NCI-H1048 (cell line): ENCODE measurements at regions not wholly inside any gene's neighbourhood (a gene's known extent, or its start where the extent isn't known, plus 50 kb on each side); places are given as distances from the start of the nearest gene placed in this dataset.

Experiments used
- DNase-seq: peaks from one replicate; lab custom pipeline; 2025; lab: John Stamatoyannopoulos, UW

DNA sequence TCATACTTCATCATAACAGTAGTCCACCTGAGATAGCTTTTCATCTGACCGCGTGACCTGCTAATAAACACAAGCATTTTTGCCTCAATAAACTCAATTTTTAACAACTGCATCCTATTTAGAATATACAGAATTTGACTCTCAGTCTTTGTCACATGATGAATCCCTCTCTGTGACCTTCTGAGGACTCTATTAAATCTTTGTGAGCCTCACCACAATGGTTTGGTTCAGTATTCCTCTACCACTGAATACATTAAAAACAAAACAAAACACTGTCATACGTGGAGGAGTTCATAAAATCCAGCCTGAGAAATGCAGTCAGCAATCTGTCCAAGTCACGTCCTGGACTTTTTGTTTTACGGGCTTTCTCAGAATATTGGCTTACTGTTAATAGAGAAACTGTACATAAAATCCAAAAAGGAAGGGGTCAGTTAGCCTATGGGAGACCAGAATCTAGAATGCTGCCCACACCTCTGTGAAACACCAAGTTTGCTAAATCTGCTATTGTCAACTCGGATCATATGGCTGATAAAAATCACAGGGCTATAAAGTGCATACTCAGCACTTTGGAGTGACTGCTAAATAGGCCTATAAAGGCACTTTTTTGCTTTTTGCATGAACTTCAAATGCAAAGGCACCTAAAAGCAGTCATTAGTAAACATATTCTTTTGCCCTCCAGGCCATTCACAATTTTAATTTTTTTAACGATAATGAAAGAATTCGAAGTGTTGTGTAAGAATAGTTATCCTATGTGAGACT lies 190.3 kb upstream of the HDDC2 start:
- DNase-seq: no peak

GRCh38 chr6:125498606-125499005 lies 196.8 kb upstream of the HDDC2 start:
- DNase-seq: no peak

DNA sequence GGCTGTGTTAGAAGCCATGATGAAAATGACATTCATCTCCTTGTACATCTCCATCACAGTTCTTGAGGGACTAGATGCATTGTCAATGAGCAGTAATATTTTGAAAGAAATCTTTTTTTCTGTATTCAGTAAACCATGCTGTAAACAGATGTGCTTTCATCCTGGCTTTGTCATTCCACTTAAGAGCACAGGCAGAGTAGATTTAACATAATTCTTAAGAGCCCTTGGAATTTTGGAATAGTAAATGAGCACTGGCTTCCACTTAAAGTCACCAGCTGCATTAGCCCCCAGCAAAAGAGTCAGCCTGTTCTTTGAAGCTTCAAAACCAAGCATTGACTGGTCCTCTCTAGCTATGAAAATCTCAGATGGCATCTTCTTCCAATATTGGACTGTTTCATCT lies 197.8 kb upstream of the HDDC2 start:
- DNase-seq: no peak

DNA sequence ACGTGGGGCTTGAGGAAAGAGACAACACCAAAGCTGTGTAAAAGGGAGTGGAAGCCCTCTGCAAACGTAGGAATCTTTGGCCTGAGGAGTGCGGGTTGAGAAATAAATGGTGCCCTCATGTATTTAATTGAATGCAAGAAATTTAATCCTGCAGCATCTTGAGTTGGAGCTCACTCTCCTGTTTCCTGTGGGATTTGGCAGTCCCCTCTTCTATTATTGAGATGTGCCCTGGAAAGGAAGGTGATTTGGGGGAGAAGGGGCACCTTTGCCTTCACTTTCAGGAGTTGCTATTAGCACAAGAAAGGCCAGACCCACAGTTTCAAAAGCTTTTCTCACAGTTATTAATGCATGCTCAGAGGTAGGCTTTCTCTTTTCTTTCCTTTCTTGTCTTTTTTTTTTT lies 201.4 kb upstream of the HDDC2 start:
- DNase-seq: no peak

DNA sequence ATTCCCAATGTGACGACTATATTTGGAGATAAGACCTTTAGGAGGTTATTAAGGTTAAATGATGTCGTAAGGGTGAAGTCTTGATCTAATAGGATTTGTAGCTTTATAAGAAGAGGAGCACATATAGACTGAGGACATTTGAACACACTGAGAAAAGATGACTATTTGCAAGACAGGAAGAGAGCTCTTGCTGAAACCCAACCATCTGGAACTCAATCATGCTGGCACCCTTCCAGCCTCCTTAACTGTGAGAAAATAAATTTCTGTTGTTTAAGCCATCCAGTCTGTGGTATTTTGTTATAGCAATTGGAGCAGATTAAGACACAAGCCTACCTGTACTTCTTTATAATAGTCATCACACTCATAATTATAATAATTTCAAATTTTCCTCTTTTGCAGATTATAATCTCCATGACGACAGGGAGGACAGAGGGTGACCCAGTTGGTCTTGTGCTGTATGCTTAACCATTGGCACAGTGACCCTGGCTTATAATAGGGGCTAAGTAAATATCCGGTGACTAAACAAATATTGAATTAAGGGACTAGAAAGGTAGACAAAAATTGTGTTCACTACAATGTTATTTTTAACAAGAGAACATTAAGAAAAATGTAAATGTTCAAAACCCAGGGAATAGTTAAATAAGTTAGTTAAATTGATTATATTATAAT lies 206.4 kb upstream of the HDDC2 start:
- DNase-seq: no peak

DNA sequence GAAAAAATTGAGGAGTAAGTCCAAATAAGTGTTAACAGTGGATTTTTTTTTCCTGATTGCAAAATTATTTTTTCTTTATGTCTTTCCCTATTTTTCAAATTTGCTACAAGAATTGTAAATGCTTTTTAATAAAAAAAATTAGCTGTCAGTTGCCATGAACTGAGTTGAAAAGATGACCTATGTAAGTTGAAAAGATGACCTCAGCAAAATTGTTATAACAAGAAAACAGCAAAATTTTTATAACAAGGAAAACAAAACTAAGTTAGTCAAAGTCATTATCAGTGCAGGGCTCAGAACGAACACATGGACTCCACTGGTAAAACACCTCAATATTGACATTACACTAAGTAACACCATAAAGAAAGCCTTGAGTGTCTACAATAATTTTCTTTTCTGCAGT lies 207.0 kb upstream of the HDDC2 start:
- DNase-seq: no peak

GRCh38 chr6:125509477-125509876 lies 207.7 kb upstream of the HDDC2 start:
- no peak for DNase-seq

GRCh38 chr6:125510405-125510804 lies 208.6 kb upstream of the HDDC2 start:
- no peak for DNase-seq

DNA sequence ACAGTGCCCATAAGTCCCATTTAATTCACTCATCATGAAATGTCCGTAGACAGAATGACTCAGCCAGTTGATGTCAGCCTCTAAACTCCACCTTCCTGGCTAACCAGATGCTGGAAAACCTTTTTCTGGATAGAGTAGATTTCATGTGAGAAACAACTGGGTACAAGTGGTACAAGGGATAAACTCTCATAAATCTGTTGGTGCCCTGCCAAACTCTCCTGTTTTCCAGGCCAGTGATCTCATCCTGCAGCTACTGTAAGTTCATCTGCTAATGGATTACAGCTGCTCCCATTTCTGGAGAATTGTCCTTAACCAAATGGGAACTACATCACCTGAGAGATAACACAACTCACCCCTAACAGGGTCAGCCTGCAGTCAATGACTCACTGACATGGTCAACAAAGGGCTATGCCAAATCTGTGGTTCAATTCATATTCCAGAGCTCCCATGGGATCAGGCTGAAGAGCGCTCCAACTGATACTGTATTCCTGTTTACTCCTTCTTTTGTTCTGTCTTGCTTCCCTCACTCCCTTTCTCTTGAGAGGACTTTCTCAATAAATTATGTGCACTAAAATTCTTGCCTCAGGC lies 210.1 kb upstream of the HDDC2 start:
- no peak for DNase-seq

- DNase-seq: no peak
Measured at GRCh38 chr6:125512621-125513020, 210.9 kb upstream of the HDDC2 start.

- DNase-seq: no peak
Measured at GRCh38 chr6:125513978-125514377, 212.2 kb upstream of the HDDC2 start.

DNA sequence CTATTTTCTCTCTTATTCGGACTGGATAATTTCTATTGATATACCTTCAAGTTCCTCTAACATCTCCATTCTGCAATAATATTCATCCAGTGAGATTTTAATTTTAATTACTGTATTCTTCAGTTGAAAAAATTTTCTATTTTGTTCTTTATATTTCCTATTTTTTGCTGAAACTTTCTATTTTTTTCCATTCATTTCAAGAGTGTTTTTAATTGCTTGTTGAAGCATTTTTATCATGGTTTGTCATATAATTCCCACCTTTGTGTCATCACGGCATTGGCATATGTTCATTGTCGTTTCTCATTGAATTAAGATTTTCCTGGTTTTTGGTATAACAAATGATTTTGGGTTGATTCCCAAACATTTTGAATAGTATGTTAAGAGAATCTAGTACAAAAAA lies 214.9 kb upstream of the HDDC2 start:
- no peak for DNase-seq

GRCh38 chr6:125519367-125519766 lies 217.6 kb upstream of the HDDC2 start:
- no peak for DNase-seq

DNA sequence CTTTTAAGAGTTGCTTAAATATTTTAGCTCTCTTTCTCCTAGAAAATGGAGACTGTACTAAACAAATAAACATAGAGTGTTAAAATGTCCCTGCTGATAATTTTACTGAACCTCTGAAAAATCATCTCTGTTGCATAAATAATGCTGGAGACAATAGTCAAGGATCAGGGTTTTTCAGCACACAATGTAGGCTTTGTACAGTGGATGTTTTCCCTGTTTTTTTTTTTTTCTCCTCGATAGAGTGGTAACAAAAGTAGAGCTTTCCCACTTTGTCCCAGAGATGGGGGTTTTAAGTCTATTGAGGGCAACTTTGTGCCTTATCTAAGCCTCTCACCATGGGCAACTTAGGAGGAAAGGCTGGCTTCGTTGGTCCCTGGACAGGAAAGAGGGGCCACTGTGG lies 222.6 kb upstream of the HDDC2 start:
- no peak for DNase-seq

- DNase-seq: no peak
Measured at GRCh38 chr6:125526007-125526720, 223.3 kb upstream of the HEY2 start.

GRCh38 chr6:125528621-125529041 lies 220.8 kb upstream of the HEY2 start:
- no peak for DNase-seq

GRCh38 chr6:125529061-125529460 lies 220.4 kb upstream of the HEY2 start:
- DNase-seq: no peak

- DNase-seq: no peak
Measured at GRCh38 chr6:125533710-125534397, 215.6 kb upstream of the HEY2 start.

GRCh38 chr6:125534430-125535263 lies 214.8 kb upstream of the HEY2 start:
- DNase-seq: no peak

DNA sequence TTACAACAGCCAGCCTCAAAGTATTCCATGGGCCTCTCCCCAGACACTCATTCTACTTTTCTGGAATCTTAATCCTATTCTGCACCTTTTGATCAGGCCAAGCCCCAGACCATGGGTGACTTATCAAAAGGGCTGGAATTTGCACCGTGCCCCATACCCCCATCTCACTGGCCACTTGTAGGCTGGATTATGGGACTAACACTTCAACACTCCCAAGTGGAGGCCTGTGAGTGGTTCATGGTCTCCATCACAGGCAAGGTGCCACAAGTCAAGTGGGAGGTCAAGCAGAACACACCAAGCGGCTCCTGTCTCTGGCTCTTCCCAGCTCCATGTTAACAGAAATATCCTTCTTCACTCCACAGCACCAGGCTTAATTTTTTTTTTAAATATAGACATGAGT lies 212.3 kb upstream of the HEY2 start:
- no peak for DNase-seq

DNA sequence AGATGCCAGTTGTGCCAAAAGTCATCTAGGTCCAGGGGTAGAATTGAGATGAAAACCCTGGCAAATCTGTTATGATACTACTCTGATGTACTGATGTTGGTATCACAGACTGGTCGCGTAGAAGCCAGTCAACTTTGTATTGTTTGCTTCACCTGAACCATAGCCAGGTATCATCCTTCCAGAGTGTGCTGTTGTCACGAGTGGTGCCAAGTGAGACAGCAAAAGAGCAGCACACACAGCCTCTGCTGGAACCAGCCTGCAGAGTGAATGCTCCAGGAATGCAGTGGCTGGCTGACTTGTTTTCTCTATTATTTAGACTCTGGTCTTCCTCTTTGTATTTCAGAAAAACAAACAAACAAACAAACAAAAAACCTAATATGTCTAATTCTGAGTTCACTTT lies 209.5 kb upstream of the HEY2 start:
- DNase-seq: no peak
